GM12878 (cell line): ENCODE measurements at regions not wholly inside any gene's neighbourhood (a gene's known extent, or its start where the extent isn't known, plus 50 kb on each side); places are given as distances from the start of the nearest gene placed in this dataset.

Source experiments
- ATAC-seq: fragments of 200-7000 bp; cut with Tn5 transposase; 3 replicates; pipeline ENCODE4 v1.9.1; 2020; ENCODE audit warnings: mild to moderate bottlenecking, moderate library complexity
- BruUV-seq: library from RNA; stranded (reverse); fragments of 400-500 nt; replicated peaks from 2 replicates; lab custom pipeline; 2021; lab: Mats Ljungman, UMichigan
- CTCF ChIA-PET: fragments of 300-600 bp; sonication (Branson Sonifier 250); formaldehyde crosslinking; extraction: SDS; loops from one replicate; lab custom pipeline; 2021; ENCODE audit warnings: inconsistent platforms; lab: Yijun Ruan, JAX
- POLR2A ChIA-PET: fragments of 350-600 bp; formaldehyde crosslinking; extraction: SDS; loops from one replicate; lab custom pipeline; 2021; ENCODE audit warnings: inconsistent platforms; lab: Charles Lee
- RAD21 ChIA-PET: fragments of 300-600 bp; sonication (Branson Sonifier 250); formaldehyde crosslinking; loops from one replicate; lab custom pipeline; 2023; ENCODE audit warnings: antibody characterized with exemption; ENCODE audit not compliant: unreplicated experiment; lab: Charles Lee
- SMC1A ChIA-PET: fragments of 300-600 bp; sonication (Branson Sonifier 250); formaldehyde crosslinking; loops from one replicate; lab custom pipeline; 2023; ENCODE audit not compliant: unreplicated experiment, uncharacterized antibody; lab: Charles Lee
- DNase-seq: peaks from one replicate; pipeline ENCODE4 v3.0.0-alpha.2; 2011; ENCODE audit warnings: low read depth, low spot score
- FAIRE-seq: peaks from 3 replicates; lab custom pipeline; 2011; peaks lifted over from hg19 to GRCh38; lab: Jason Lieb, UNC
- H2AFZ ChIP-seq: 2 replicates; pipeline ENCODE4 v1.6.0; 2011; ENCODE audit warnings: low read depth, low read length, control low read depth; ENCODE audit not compliant: control insufficient read depth
- H3K27ac ChIP-seq: 2 replicates; pipeline ENCODE4 v1.5.1; 2011; ENCODE audit warnings: control low read depth; ENCODE audit not compliant: control insufficient read depth, insufficient read depth
- H3K27me3 ChIP-seq, 2 experiments: replicated peaks in 1 of 2; 2 replicates each; pipeline versions ENCODE4 v1.6.0 to v1.6.1; 2011; ENCODE audit warnings: low read length in 1 of 2; ENCODE audit not compliant: control insufficient read depth in 2 of 2, insufficient read depth in 2 of 2
- H3K36me3 ChIP-seq, 2 experiments: 2 replicates each; pipeline ENCODE4 v1.5.1; 2011; ENCODE audit warnings: low read length in 1 of 2; ENCODE audit not compliant: control insufficient read depth in 2 of 2, insufficient read depth in 2 of 2
- H3K4me1 ChIP-seq: 2 replicates; pipeline ENCODE4 v1.6.1; 2011; ENCODE audit warnings: mild to moderate bottlenecking, low read length, moderate library complexity, mixed read lengths; ENCODE audit not compliant: control insufficient read depth, insufficient read depth
- H3K4me2 ChIP-seq: 2 replicates; pipeline ENCODE4 v1.6.0; 2011; ENCODE audit warnings: control low read depth; ENCODE audit not compliant: control insufficient read depth, insufficient read depth
- H3K4me3 ChIP-seq: fragments of 200-600 bp; sonication (generic); 2 replicates; pipeline ENCODE4 v1.5.1; 2016
- H3K79me2 ChIP-seq: 2 replicates; pipeline ENCODE4 v1.6.0; 2011; ENCODE audit warnings: low read length; ENCODE audit not compliant: control insufficient read depth, insufficient read depth
- H3K9ac ChIP-seq: 2 replicates; pipeline ENCODE4 v1.8.0; 2011; ENCODE audit warnings: low read length, control low read depth, mixed read lengths; ENCODE audit not compliant: control insufficient read depth, insufficient read depth
- H3K9me3 ChIP-seq: replicated peaks from 3 replicates; pipeline ENCODE4 v1.5.1; 2011; ENCODE audit warnings: mild to moderate bottlenecking, low read length; ENCODE audit not compliant: control insufficient read depth, insufficient read depth
- H4K20me1 ChIP-seq: 2 replicates; pipeline ENCODE4 v1.6.0; 2011; ENCODE audit not compliant: control insufficient read depth, insufficient read depth
- ETV6 ChIP-seq, 2 experiments: fragments of 450-650 bp in 1 of 2; IDR thresholded peaks in 1 of 2; conservative IDR thresholded peaks in 1 of 2; 2 replicates each; pipeline ENCODE4 v1.6.1; 2014; ENCODE audit warnings: antibody characterized with exemption in 1 of 2, borderline replicate concordance in 1 of 2, low read depth in 1 of 2, mild to moderate bottlenecking in 1 of 2, moderate library complexity in 1 of 2
- HDGF ChIP-seq: fragments of 450-650 bp; IDR thresholded peaks from 2 replicates; pipeline ENCODE4 v1.6.1; 2016; ENCODE audit warnings: antibody characterized with exemption
- IKZF1 ChIP-seq: fragments of 450-650 bp; conservative IDR thresholded peaks from 2 replicates; pipeline ENCODE4 v1.6.1; 2017; ENCODE audit warnings: antibody characterized with exemption, mild to moderate bottlenecking
- IRF4 ChIP-seq: IDR thresholded peaks from 2 replicates; pipeline ENCODE4 v1.6.1; 2011; ENCODE audit warnings: low read depth, low read length
- NFYA ChIP-seq: IDR thresholded peaks from 2 replicates; pipeline ENCODE4 v1.6.1; 2011; ENCODE audit warnings: low read depth, mild to moderate bottlenecking, low read length, improper control_type of control experiment, borderline replicate concordance
- POLR2A ChIP-seq: IDR thresholded peaks from 2 replicates; pipeline ENCODE4 v1.6.1; 2011; ENCODE audit warnings: low read depth, mild to moderate bottlenecking, low read length
- SIX5 ChIP-seq: IDR thresholded peaks from 2 replicates; pipeline ENCODE4 v1.6.1; 2011; ENCODE audit warnings: mild to moderate bottlenecking, low read depth, low read length, moderate library complexity; ENCODE audit not compliant: severe bottlenecking
- STAT3 ChIP-seq: IDR thresholded peaks from 2 replicates; pipeline ENCODE4 v1.6.1; 2011; ENCODE audit warnings: low read depth, low read length, improper control_type of control experiment
- YY1 ChIP-seq: IDR thresholded peaks from 2 replicates; pipeline ENCODE4 v1.6.1; 2011; ENCODE audit warnings: low read depth, mild to moderate bottlenecking, low read length
- WGBS: methylation state at CpG from one replicate; pipeline ENCODE4 v1.1.6; 2016; ENCODE audit warnings: low lambda C conversion rate; ENCODE audit not compliant: insufficient replicate concordance, insufficient coverage; ENCODE audit errors: missing lambda C conversion rate; 5-methylcytosine and 5-hydroxymethylcytosine counted together
- in situ Hi-C: fragments of 300-500 bp; cut with MboI; formaldehyde crosslinking; loops from 9 replicates; pipeline ENCODE4 v1.14.3; 2018; ENCODE audit warnings: mixed read lengths
- intact Hi-C: fragments of 100-400 bp; cut with micrococcal nuclease; formaldehyde crosslinking; loops from one replicate; pipeline ENCODE4 v1.14.2; 2022; ENCODE audit not compliant: unreplicated experiment
- TF ChIP-seq, protein P1 (sequence below): fragments of 450-650 bp; IDR thresholded peaks from 2 replicates; pipeline ENCODE4 v1.6.1; 2017; ENCODE audit warnings: mild to moderate bottlenecking, low read depth, inconsistent platforms; ENCODE audit not compliant: poor library complexity, severe bottlenecking
- TF ChIP-seq, protein P2 (sequence below): IDR thresholded peaks from 2 replicates; pipeline ENCODE4 v1.6.1; 2011; ENCODE audit warnings: low read depth, low read length, improper control_type of control experiment, borderline replicate concordance
- TF ChIP-seq, protein P3 (sequence below): fragments of 450-650 bp; IDR thresholded peaks from 2 replicates; pipeline ENCODE4 v1.6.1; 2017; ENCODE audit warnings: mild to moderate bottlenecking
- TF ChIP-seq, protein P4 (sequence below): IDR thresholded peaks from 2 replicates; pipeline ENCODE4 v1.6.1; 2011; ENCODE audit warnings: mild to moderate bottlenecking, low read depth, low read length, moderate library complexity; ENCODE audit not compliant: insufficient replicate concordance
- TF ChIP-seq, protein P5 (sequence below): fragments of 450-650 bp; IDR thresholded peaks from 2 replicates; pipeline ENCODE4 v1.6.1; 2016; ENCODE audit warnings: mild to moderate bottlenecking, moderate library complexity, borderline replicate concordance

DNA sequence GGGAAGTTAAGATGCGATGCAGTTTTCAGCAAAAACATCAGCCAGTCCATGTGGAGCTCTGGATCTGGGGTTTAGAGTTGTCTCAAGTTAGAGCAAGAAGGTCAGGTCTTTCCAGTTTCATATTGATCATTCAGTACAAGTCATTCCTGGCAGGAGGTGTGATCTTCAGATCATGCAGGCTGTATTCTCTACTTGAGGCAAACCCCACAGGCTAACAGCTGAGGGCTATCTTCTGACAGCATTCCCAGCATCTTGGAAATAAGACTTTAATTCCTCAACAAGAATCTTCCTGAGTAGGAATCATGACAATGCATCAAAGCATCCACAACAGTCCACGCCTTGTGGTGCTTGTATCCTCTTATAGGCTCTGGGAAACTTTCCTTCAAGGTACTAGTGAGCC, 94.9 kb upstream of the ZNF438 start:
- SMC1A ChIA-PET: no interaction called here
- Histone ChIP-seq H3K36me3 (no peaks in the 10 kb centered on the region), H2AFZ (no peak overlapping the region), H3K4me3 (no peak overlapping the region), H3K9ac (no peak overlapping the region), H3K4me1 (no peaks in the 10 kb centered on the region), H3K27ac (no peak overlapping the region), H4K20me1 (no peaks in the 10 kb centered on the region), H3K9me3 (no peaks in the 10 kb centered on the region), H3K27me3 (no peaks in the 10 kb centered on the region), H3K79me2 (no peaks in the 10 kb centered on the region), H3K4me2 (no peak overlapping the region)
- in situ Hi-C loops: no loop called here
- TF ChIP-seq, protein P1, sequence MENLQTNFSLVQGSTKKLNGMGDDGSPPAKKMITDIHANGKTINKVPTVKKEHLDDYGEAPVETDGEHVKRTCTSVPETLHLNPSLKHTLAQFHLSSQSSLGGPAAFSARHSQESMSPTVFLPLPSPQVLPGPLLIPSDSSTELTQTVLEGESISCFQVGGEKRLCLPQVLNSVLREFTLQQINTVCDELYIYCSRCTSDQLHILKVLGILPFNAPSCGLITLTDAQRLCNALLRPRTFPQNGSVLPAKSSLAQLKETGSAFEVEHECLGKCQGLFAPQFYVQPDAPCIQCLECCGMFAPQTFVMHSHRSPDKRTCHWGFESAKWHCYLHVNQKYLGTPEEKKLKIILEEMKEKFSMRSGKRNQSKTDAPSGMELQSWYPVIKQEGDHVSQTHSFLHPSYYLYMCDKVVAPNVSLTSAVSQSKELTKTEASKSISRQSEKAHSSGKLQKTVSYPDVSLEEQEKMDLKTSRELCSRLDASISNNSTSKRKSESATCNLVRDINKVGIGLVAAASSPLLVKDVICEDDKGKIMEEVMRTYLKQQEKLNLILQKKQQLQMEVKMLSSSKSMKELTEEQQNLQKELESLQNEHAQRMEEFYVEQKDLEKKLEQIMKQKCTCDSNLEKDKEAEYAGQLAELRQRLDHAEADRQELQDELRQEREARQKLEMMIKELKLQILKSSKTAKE: no peak
- no peak for TF ChIP-seq IKZF1
- TF ChIP-seq NFYA: no peak
- no peak for TF ChIP-seq STAT3
- no peak for TF ChIP-seq ETV6 (conservative IDR thresholded peaks at IDR 0.05 in 1 of 2, IDR thresholded peaks at IDR 0.05 in 1 of 2; ENCODE audit: borderline replicate concordance in 1 of 2, low read depth in 1 of 2)
- TF ChIP-seq POLR2A: no peak
- no peak for TF ChIP-seq HDGF
- TF ChIP-seq, protein P2, sequence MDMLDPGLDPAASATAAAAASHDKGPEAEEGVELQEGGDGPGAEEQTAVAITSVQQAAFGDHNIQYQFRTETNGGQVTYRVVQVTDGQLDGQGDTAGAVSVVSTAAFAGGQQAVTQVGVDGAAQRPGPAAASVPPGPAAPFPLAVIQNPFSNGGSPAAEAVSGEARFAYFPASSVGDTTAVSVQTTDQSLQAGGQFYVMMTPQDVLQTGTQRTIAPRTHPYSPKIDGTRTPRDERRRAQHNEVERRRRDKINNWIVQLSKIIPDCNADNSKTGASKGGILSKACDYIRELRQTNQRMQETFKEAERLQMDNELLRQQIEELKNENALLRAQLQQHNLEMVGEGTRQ: no peak
- no peak for TF ChIP-seq YY1
- TF ChIP-seq, protein P3, sequence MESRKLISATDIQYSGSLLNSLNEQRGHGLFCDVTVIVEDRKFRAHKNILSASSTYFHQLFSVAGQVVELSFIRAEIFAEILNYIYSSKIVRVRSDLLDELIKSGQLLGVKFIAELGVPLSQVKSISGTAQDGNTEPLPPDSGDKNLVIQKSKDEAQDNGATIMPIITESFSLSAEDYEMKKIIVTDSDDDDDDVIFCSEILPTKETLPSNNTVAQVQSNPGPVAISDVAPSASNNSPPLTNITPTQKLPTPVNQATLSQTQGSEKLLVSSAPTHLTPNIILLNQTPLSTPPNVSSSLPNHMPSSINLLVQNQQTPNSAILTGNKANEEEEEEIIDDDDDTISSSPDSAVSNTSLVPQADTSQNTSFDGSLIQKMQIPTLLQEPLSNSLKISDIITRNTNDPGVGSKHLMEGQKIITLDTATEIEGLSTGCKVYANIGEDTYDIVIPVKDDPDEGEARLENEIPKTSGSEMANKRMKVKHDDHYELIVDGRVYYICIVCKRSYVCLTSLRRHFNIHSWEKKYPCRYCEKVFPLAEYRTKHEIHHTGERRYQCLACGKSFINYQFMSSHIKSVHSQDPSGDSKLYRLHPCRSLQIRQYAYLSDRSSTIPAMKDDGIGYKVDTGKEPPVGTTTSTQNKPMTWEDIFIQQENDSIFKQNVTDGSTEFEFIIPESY: no peak
- no peak for TF ChIP-seq IRF4
- TF ChIP-seq, protein P4, sequence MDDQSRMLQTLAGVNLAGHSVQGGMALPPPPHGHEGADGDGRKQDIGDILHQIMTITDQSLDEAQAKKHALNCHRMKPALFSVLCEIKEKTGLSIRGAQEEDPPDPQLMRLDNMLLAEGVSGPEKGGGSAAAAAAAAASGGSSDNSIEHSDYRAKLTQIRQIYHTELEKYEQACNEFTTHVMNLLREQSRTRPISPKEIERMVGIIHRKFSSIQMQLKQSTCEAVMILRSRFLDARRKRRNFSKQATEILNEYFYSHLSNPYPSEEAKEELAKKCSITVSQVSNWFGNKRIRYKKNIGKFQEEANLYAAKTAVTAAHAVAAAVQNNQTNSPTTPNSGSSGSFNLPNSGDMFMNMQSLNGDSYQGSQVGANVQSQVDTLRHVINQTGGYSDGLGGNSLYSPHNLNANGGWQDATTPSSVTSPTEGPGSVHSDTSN: no peak
- TF ChIP-seq SIX5: no peak
- TF ChIP-seq, protein P5, sequence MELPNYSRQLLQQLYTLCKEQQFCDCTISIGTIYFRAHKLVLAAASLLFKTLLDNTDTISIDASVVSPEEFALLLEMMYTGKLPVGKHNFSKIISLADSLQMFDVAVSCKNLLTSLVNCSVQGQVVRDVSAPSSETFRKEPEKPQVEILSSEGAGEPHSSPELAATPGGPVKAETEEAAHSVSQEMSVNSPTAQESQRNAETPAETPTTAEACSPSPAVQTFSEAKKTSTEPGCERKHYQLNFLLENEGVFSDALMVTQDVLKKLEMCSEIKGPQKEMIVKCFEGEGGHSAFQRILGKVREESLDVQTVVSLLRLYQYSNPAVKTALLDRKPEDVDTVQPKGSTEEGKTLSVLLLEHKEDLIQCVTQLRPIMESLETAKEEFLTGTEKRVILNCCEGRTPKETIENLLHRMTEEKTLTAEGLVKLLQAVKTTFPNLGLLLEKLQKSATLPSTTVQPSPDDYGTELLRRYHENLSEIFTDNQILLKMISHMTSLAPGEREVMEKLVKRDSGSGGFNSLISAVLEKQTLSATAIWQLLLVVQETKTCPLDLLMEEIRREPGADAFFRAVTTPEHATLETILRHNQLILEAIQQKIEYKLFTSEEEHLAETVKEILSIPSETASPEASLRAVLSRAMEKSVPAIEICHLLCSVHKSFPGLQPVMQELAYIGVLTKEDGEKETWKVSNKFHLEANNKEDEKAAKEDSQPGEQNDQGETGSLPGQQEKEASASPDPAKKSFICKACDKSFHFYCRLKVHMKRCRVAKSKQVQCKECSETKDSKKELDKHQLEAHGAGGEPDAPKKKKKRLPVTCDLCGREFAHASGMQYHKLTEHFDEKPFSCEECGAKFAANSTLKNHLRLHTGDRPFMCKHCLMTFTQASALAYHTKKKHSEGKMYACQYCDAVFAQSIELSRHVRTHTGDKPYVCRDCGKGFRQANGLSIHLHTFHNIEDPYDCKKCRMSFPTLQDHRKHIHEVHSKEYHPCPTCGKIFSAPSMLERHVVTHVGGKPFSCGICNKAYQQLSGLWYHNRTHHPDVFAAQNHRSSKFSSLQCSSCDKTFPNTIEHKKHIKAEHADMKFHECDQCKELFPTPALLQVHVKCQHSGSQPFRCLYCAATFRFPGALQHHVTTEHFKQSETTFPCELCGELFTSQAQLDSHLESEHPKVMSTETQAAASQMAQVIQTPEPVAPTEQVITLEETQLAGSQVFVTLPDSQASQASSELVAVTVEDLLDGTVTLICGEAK: no peak
- CTCF ChIA-PET: no interaction called here
- WGBS: 54% methylated on average over 2 of the region's 2 CpGs
- BruUV-seq: no TSS peak
- intact Hi-C loops: no loop called here
- ATAC-seq (no peak), DNase-seq (no peak), FAIRE-seq (no peak)
- POLR2A ChIA-PET: no interaction called here
- RAD21 ChIA-PET: no interaction called here
